HG03521 (cell line): ENCODE measurements at regions not wholly inside any gene's neighbourhood (a gene's known extent, or its start where the extent isn't known, plus 50 kb on each side); places are given as distances from the start of the nearest gene placed in this dataset.

Experiments used
- ATAC-seq: cut with Tn5 transposase; IDR thresholded peaks from one replicate; pipeline ENCODE4 v1.9.1; 2021; ENCODE audit warnings: mild to moderate bottlenecking, moderate library complexity; ENCODE audit not compliant: unreplicated experiment

GRCh38 chr13:44211286-44211685 is 162.3 kb upstream of the SERP2 start:
- ATAC-seq: no peak

- ATAC-seq: no peak
Measured at GRCh38 chr13:44211704-44212346, 161.8 kb upstream of the SERP2 start.

- ATAC-seq: no peak
Measured at GRCh38 chr13:44212633-44213396, 160.8 kb upstream of the SERP2 start.

- ATAC-seq: no peak
Measured at GRCh38 chr13:44218501-44219240, 155.0 kb upstream of the SERP2 start.

- ATAC-seq: no peak
Measured at GRCh38 chr13:44219577-44220548, 153.8 kb upstream of the SERP2 start.

- no peak for ATAC-seq
Measured at GRCh38 chr13:44220948-44221347, 152.7 kb upstream of the SERP2 start.

GRCh38 chr13:44221657-44222056 is 152.0 kb upstream of the SERP2 start:
- no peak for ATAC-seq

GRCh38 chr13:44223770-44224444 is 149.7 kb upstream of the SERP2 start:
- no peak for ATAC-seq

GRCh38 chr13:44224450-44225149 is 149.0 kb upstream of the SERP2 start:
- ATAC-seq: no peak

GRCh38 chr13:44229371-44230030 is 144.1 kb upstream of the SERP2 start:
- ATAC-seq: no peak

GRCh38 chr13:44230071-44230470 is 143.6 kb upstream of the SERP2 start:
- no peak for ATAC-seq

GRCh38 chr13:44230736-44231135 is 142.9 kb upstream of the SERP2 start:
- ATAC-seq: no peak

GRCh38 chr13:44231786-44232516 is 141.7 kb upstream of the SERP2 start:
- ATAC-seq: no peak

GRCh38 chr13:44232774-44233173 is 140.8 kb upstream of the SERP2 start:
- no peak for ATAC-seq

- ATAC-seq: no peak
Measured at GRCh38 chr13:44234566-44234965, 139.1 kb upstream of the SERP2 start.

GRCh38 chr13:44236370-44236769 is 137.3 kb upstream of the SERP2 start:
- no peak for ATAC-seq

- ATAC-seq: no peak
Measured at GRCh38 chr13:44236801-44237207, 136.8 kb upstream of the SERP2 start.

- no peak for ATAC-seq
Measured at GRCh38 chr13:44237276-44237767, 136.3 kb upstream of the SERP2 start.
